ENCODE measurements at regions not wholly inside any gene's neighbourhood (a gene's known extent, or its start where the extent isn't known, plus 50 kb on each side); places are given as distances from the start of the nearest gene placed in this dataset.

DNA sequence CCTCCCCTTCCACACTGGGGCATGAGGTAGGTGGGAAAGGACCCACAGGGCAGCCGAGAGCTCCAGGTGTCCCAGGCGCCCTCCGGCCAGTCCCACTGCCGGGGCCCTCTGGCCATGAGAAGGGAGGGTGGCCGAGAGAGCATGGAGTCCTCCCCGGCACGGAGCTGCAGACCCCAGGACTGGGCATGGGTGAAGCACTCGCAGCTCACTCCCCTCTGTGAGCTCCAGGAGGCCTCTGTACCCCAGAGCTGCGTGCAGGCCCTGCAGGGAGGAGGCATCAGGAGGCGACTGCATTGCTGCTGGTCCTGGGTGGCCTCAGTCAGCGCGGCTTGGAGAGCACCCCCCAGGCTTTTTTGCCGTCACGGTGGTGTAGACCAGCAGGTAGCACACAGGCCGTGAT lies 80.1 kb upstream of the TTC34 start:
- Histone ChIP-seq H3K4me2 (ENCODE audit: insufficient read depth, low read length) (no peak overlapping the region), H3K4me3 (ENCODE audit: insufficient read depth, low read length) (no peak overlapping the region), H2AFZ (ENCODE audit: low read length) (no peak overlapping the region), H3K27ac (ENCODE audit: low read depth, low read length) (no peak overlapping the region), H4K20me1 (ENCODE audit: insufficient read depth, low read length) (no peaks in the 10 kb centered on the region), H3K27me3 (ENCODE audit: insufficient read depth, low read length) (no peaks in the 10 kb centered on the region), H3K79me2 (ENCODE audit: insufficient read depth, low read length) (no peaks in the 10 kb centered on the region), H3K9me3 (ENCODE audit: low read depth, low read length) (no peaks in the 10 kb centered on the region), H3K36me3 (ENCODE audit: insufficient read depth, low read length) (no peaks in the 10 kb centered on the region), H3K4me1 (ENCODE audit: insufficient read depth, low read length) (no peaks in the 10 kb centered on the region)
- no peak for DNase-seq (ENCODE audit: insufficient read length, low spot score, missing footprints)
- TF ChIP-seq, protein P1, sequence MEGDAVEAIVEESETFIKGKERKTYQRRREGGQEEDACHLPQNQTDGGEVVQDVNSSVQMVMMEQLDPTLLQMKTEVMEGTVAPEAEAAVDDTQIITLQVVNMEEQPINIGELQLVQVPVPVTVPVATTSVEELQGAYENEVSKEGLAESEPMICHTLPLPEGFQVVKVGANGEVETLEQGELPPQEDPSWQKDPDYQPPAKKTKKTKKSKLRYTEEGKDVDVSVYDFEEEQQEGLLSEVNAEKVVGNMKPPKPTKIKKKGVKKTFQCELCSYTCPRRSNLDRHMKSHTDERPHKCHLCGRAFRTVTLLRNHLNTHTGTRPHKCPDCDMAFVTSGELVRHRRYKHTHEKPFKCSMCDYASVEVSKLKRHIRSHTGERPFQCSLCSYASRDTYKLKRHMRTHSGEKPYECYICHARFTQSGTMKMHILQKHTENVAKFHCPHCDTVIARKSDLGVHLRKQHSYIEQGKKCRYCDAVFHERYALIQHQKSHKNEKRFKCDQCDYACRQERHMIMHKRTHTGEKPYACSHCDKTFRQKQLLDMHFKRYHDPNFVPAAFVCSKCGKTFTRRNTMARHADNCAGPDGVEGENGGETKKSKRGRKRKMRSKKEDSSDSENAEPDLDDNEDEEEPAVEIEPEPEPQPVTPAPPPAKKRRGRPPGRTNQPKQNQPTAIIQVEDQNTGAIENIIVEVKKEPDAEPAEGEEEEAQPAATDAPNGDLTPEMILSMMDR (IDR thresholded peaks at IDR 0.05; ENCODE audit: extremely low read depth, low read depth, low read length): no peak

DNA sequence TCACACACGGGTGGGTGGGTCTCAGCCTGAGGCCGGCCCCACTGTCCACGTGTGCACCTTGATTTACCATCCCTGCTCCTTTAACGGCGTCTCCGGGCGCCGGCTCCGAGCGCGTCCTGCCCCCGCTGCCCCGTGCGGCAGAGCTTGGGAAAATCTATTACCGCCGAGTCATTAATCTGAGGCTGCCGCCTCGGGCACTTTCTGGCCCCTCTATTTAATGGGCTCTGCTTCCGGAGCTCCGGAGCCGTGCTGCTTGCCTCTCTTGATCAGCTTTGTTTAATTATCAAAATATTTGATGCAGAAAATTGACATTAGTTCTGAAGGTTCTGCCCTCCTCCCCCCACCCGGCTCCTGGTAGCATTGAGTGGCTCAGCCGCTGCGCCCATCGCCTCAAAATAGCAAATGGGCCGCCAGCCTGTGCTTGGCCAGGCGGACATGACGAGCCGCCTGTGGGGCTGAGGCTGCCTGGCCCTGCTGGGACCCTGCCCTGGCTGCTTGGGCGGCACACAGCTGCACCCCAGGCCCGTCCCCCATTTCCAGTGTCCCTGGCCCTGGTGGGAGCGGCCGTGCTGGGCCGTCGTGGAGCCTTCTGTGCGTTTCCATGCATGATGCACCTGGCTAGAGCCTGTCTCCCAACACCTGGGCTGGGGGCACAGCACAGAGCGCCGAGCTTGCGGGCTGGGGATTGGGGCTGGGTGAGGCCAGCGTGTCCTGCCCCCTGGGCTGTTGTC lies 81.6 kb upstream of the TTC34 start:
- H3K36me3 ChIP-seq (ENCODE audit: insufficient read depth, low read length): no peaks in the 10 kb centered on the region
- H3K27ac ChIP-seq (ENCODE audit: low read depth, low read length): no peak overlapping the region
- DNase-seq (ENCODE audit: insufficient read length, low spot score, missing footprints): no peak
- no peaks in the 10 kb centered on the region for H4K20me1 ChIP-seq (ENCODE audit: insufficient read depth, low read length)
- H3K4me2 ChIP-seq (ENCODE audit: insufficient read depth, low read length): no peak overlapping the region
- TF ChIP-seq, protein P1 (IDR thresholded peaks at IDR 0.05; ENCODE audit: extremely low read depth, low read depth, low read length): no peak
- no peaks in the 10 kb centered on the region for H3K9me3 ChIP-seq (ENCODE audit: low read depth, low read length)
- H3K4me1 ChIP-seq (ENCODE audit: insufficient read depth, low read length): no peaks in the 10 kb centered on the region
- H2AFZ ChIP-seq (ENCODE audit: low read length): no peak overlapping the region
- H3K27me3 ChIP-seq (ENCODE audit: insufficient read depth, low read length): no peaks in the 10 kb centered on the region
- no peak overlapping the region for H3K4me3 ChIP-seq (ENCODE audit: insufficient read depth, low read length)
- no peaks in the 10 kb centered on the region for H3K79me2 ChIP-seq (ENCODE audit: insufficient read depth, low read length)

DNA sequence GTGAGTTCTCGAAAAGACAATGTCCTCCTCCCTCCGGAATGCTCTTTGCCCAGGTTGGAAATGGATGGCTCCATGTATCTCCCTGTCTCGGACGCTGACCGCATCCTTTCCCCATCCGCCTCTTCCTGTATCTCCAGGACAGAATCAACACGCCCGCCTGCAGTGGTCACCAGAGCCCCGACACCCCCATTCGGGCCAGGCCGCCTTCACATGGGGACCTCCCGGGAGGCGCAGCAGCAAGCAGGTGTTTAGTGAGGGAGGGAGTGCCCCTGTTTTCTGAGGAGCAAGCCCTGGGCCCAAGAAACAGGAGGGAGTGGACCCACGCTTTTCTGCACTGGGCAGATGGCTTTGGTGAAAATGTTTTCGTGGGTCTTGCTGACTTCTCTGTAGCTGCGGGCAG lies 83.5 kb upstream of the TTC34 start:
- H3K4me2 ChIP-seq (ENCODE audit: insufficient read depth, low read length): no peak overlapping the region
- H3K79me2 ChIP-seq (ENCODE audit: insufficient read depth, low read length): no peaks in the 10 kb centered on the region
- no peak overlapping the region for H3K27ac ChIP-seq (ENCODE audit: low read depth, low read length)
- H3K9me3 ChIP-seq (ENCODE audit: low read depth, low read length): no peaks in the 10 kb centered on the region
- TF ChIP-seq, protein P1 (IDR thresholded peaks at IDR 0.05; ENCODE audit: extremely low read depth, low read depth, low read length): no peak
- H3K4me3 ChIP-seq (ENCODE audit: insufficient read depth, low read length): no peak overlapping the region
- no peak overlapping the region for H2AFZ ChIP-seq (ENCODE audit: low read length)
- no peaks in the 10 kb centered on the region for H3K27me3 ChIP-seq (ENCODE audit: insufficient read depth, low read length)
- DNase-seq (ENCODE audit: insufficient read length, low spot score, missing footprints): no peak
- no peaks in the 10 kb centered on the region for H4K20me1 ChIP-seq (ENCODE audit: insufficient read depth, low read length)
- no peaks in the 10 kb centered on the region for H3K4me1 ChIP-seq (ENCODE audit: insufficient read depth, low read length)
- no peaks in the 10 kb centered on the region for H3K36me3 ChIP-seq (ENCODE audit: insufficient read depth, low read length)

DNA sequence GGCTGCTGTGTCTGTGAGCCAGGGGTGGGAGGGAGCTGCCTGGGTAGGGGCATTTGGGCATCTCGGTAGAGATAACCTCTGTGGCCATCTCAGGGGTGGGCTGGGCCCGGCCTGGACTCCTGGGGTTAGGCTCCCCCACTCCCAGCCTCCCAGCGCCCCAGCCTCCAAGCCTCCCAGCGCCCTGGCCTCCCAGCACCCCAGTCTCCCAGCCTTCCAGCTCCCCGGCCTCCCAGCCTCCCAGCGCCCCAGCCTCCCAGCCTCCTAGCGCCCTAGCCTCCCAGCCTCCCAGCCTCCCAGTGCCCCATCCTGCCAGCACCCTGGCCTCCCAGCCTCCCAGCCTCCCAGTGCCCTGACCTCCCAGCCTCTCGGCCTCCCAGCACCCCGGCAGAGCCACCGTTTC lies 85.1 kb upstream of the TTC34 start:
- TF ChIP-seq, protein P1 (IDR thresholded peaks at IDR 0.05; ENCODE audit: extremely low read depth, low read depth, low read length): no peak
- Histone ChIP-seq H3K4me2 (ENCODE audit: insufficient read depth, low read length) (no peak overlapping the region), H3K4me3 (ENCODE audit: insufficient read depth, low read length) (no peak overlapping the region), H3K27me3 (ENCODE audit: insufficient read depth, low read length) (no peaks in the 10 kb centered on the region), H2AFZ (ENCODE audit: low read length) (no peak overlapping the region), H3K36me3 (ENCODE audit: insufficient read depth, low read length) (no peaks in the 10 kb centered on the region), H3K27ac (ENCODE audit: low read depth, low read length) (no peak overlapping the region), H3K9me3 (ENCODE audit: low read depth, low read length) (no peaks in the 10 kb centered on the region), H3K4me1 (ENCODE audit: insufficient read depth, low read length) (no peaks in the 10 kb centered on the region), H4K20me1 (ENCODE audit: insufficient read depth, low read length) (no peaks in the 10 kb centered on the region), H3K79me2 (ENCODE audit: insufficient read depth, low read length) (no peaks in the 10 kb centered on the region)
- no peak for DNase-seq (ENCODE audit: insufficient read length, low spot score, missing footprints)
